ENCODE measurements at regions not wholly inside any gene's neighbourhood (a gene's known extent, or its start where the extent isn't known, plus 50 kb on each side); places are given as distances from the start of the nearest gene placed in this dataset.

DNA sequence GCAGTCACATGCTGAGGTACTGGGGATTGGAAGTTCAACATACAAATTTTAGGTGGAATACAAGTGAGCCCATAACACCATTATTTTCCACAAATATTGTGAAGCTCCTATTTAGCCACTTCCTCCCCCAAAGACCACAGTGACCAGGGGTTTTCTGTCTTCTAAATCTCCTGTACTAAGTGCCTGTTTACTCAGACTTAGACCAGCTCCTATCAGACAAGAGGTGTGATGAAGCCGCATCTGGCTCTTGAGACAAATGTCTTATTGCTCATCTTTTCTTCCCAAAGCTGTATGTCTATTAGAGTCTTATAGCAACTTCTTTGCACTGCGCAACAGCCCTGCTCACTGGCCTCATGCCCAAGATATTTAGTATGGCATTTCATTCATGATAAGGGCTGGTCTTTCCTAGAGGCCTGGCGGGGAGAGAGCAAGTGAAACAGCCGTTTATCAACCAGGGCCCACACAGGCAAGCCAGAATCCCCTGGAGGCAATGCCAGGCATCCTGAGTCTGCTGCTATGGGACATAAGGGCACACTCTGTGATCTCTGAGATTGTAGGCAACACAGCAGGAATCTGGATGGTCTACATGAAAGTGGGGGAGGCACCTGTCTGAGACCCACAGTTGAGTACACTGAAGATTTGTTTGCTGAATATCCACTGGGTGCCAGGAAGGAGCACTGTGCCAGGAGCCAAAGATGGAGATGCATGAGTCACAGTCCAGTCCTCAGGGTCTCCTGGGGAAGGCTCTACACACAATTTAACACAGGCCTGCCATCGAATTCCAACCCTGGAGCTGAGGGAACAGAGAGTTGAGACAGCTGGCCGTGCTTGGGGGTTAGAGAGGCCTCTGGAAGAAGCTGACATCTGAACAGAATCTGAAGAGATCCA lies 78.5 kb upstream of the NCAM1 start:
- no peak for DNase-seq

DNA sequence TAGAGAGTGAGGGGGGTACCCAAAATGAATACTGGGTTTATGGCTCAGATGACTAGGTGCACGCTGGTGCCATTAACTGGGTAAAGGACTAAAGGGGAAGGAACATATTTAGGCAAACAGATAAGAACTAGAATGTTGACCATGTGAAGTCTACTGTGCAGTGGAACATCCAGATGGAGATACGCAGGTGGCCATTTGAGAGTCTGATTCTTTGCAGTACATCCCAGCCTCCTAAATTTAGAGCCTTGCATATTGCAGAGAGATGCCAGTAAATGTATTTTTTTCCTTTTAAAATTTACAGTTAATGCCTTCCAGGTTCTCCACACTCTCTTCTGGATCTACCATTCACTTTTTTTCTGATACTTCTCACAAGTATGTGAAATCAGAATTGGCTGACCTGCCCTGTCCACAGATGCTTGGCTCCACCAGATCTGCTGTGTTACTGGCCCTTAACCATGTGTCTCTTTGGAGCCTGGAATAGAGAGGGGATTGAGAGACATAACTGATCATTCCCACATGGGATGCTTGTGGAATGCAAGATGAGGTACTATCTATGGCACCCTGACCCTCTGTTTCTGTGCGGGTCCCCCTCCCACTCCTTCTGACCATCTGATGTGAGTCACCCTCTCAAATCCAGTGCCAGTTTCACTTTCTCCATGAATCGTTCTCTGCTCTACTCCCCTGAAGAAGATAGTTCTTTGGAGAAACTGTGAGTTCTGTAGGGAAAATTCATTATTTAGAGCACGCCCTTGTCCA lies 77.0 kb upstream of the NCAM1 start:
- DNase-seq: no peak

DNA sequence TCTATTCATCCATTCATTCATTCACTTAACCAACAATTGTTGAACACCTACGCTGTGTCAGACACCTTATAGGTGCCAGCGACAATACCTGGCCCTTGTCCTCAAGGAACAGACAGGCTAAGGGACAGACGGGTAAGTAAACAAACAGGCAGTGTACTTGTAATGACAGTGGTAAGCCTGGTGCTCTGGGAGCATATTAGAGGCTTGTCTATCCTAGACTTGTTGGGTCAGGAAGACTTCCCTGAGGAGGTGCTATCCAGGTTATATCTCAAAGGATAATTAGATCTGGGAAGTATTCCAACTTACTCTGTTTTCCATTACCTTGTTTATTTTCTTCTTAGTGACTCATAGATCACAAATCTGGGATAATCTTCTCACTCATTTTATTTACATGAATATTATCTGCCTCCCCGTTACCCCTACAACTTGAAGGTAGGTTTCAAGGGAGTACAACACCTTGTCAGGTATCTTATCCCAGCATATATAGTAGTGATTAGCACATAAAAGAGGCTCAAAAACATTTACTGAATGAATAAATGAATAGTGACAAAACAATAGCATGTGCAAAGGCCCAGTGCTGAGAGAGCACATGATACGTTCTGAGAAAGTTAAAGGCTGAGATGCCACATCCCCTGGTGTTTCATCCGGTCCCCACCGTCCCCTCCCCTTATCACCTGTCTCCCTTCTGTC lies 75.3 kb upstream of the NCAM1 start:
- DNase-seq: peak; percentile 70

DNA sequence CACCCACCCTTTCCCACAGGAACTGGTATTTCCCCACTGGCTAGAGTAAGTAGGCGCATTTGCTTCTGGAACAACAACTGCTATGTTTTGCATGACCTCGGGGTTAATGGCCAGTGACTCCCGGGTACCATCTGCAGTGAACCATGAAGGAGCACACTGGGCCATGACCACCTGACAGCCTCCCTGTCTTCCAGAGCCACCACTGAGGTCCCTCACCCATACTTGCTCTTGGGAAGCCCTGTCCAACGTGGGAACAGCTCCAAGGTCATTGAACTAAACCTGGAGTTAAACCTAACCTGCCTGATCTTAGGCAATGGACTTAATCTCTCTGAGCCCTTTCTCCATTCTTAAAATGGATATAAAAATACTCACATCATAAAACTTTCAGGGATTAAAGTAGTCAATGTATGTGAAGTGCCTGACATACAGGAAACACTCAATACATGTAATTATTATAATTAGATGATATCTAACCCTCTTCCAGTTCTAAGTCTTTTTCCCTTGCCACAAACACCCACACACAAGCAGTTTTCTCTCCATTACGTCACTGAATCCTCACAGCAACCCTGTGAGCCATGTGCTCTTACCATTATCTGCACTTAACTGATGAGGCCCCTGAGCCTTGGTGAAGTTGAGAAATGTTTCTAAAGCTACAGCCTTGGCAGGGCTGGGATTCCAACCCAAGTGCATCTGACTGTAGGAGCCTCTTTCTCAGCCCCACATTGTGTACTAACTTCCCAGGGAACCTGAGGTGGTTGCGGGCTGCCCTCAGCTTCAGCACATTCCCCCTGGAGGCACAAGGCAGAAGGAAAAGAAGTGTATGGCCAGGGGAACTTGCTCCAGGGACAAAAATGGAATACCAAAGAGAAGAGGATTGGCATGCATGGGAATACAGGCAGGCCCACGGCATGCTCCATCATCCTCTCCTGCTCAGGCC lies 74.5 kb upstream of the NCAM1 start:
- DNase-seq: no peak

DNA sequence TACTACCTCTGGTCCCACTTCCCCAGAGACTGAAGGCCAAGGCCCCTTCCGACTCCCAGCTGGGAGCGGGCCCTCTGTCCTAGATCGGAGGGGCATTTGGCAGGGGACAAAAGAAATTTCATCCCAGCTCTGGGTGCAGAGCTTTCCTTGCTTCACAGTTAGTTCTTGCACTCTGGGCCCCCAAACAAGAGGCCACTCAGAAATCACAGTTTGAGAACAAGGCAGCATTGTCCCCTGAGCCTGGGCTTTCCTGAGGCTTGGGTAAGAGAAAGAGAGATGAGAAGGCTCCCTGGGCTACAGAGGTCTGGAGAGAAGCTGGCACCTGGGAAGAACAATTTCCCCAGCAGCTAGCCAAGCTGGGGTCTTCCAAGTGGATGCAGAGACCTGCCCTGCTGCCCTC lies 71.8 kb upstream of the NCAM1 start:
- DNase-seq: no peak

DNA sequence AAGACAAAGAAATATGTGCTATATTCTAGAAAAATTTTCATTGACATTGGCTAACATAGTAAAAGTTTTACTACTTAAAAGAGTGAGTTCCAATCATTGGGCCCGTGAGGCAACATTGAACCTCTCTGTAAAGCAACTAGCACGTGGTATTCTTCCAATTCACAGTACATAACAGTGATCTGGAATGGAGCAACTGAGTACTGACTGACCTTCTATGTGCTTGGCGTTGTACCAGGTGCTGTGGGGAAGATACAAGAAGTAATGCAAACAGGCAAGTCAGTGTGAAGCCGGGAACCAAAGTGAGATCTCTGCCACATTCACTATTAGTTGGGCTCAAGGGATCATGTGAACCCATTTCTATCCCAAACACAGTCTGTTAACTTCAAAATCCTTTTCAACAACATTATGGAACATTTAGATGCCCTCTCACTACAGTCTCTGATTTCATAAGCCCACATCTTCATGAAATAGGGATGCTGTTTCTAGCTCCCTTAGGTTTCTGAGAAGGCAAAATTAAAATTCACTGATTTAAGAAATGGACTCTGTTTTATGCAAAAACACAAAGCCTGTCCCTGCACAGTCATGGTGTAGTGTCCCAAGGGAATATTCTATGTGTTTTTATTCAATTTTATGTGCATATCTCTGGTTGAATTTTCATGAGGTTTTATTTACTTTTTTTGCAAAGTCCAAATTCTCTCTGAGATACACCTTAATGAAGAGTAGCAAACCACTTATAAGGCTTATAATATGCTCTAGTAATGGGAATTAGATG lies 61.8 kb upstream of the NCAM1 start:
- DNase-seq: no peak

DNA sequence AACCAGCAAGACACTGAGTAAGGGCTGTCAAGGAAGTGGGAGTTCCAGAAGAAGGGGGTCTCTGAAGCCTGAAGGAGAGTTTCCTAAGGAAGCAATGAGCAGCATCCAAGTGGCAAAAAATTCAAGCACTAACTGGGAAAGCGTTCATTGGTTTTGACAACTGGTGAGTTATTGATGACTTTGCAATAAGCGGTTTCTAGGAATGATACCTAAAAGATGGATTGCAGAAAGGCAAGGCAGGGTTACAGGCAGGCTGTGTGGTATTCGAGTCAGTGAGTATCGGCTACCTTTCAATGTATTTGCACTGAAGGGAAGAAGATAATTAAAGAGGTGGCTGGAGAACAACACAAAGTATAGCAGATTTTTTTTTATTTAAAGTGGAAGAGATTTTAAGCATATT lies 59.3 kb upstream of the NCAM1 start:
- no peak for DNase-seq

DNA sequence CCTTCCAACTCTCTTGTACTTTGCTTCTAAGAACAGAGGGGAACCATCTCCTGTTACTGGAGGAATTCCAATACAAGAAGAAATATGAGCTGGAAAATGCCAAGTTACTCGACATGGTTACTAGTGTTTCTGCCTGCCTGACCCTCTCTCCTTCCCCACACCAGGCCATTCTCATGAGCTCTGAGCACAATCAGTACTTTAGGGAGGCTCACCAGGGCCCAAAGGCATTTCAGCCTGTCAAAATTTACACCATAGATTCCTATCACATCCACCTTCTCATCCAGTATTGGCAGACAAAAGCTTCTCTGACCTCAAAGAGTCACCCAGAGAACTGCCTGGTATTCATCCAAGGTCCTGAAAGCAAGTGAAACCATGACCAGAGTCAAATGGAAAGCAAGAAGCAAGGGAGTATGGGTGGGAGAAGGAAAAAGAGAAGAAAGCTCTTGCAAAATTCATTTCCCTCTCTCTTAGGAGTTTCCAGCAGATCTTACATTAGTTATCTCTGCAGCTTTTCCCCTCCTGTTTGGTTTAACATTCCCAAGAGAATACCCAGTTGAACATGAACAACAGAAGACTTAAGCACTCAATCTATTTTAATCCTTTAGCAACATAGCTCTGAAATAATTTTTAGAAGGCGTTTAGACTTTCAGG lies 58.7 kb upstream of the NCAM1 start:
- DNase-seq: no peak

DNA sequence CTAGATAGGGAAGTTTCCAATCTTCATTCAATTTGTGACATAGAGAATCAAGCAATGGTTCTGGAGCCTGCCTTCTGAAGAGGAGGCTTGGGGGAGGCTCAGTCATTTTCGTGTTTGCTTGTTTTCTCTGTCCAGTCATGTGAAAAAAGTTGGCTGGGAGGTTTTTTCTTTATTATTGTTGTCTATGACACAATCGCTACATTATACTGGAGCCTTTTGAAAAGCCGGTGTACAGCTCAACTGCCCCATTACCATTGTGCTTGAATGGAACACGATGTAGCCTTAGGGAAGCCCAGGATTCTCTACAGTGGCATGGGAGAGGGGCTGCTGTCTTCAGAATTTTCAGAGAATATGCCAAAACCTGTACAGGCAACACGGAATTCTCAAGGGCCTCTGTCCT lies 57.9 kb upstream of the NCAM1 start:
- peak; percentile 33 for DNase-seq

DNA sequence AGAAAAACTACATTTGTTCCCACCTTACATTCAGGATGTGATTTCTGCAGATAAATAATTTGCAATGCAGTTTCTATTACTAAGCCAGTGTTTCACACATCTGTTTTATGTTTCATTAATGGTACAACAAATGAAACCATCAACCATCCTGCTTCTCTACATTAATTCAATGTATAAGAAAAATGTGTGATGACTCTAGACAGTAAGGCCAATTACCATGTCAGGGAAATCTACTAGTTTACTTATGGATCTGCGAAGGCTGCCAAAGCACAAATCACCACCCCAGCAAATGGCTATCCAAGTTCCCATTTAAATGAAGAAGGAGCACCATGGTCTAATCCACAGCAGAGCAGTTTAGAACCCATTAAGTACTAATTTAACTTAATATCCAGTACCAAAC lies 50.1 kb upstream of the NCAM1 start:
- no peak for DNase-seq
